ENCODE measurements at regions not wholly inside any gene's neighbourhood (a gene's known extent, or its start where the extent isn't known, plus 50 kb on each side); places are given as distances from the start of the nearest gene placed in this dataset.

GRCh38 chr3:147132168-147132567 is 274.2 kb downstream of the ZIC4 start:
- TF ChIP-seq, protein P1, sequence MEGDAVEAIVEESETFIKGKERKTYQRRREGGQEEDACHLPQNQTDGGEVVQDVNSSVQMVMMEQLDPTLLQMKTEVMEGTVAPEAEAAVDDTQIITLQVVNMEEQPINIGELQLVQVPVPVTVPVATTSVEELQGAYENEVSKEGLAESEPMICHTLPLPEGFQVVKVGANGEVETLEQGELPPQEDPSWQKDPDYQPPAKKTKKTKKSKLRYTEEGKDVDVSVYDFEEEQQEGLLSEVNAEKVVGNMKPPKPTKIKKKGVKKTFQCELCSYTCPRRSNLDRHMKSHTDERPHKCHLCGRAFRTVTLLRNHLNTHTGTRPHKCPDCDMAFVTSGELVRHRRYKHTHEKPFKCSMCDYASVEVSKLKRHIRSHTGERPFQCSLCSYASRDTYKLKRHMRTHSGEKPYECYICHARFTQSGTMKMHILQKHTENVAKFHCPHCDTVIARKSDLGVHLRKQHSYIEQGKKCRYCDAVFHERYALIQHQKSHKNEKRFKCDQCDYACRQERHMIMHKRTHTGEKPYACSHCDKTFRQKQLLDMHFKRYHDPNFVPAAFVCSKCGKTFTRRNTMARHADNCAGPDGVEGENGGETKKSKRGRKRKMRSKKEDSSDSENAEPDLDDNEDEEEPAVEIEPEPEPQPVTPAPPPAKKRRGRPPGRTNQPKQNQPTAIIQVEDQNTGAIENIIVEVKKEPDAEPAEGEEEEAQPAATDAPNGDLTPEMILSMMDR (IDR thresholded peaks at IDR 0.05) = no peak
- H3K9me3 ChIP-seq = no peaks in the 10 kb centered on the region
- H3K36me3 ChIP-seq = no peaks in the 10 kb centered on the region
- H3K4me3 ChIP-seq = no peak overlapping the region
- ATAC-seq (no peak), DNase-seq (no peak)
- intact Hi-C loops (cut with DNase I) = no loop called here
- no peaks in the 10 kb centered on the region for H3K27me3 ChIP-seq (ENCODE audit: low read depth)
- H3K4me1 ChIP-seq = no peaks in the 10 kb centered on the region
- H3K27ac ChIP-seq = no peak overlapping the region

GRCh38 chr3:147130461-147130860 is 275.9 kb downstream of the ZIC4 start:
- no peak overlapping the region for H3K27ac ChIP-seq
- DNase-seq = no peak
- no peaks in the 10 kb centered on the region for H3K9me3 ChIP-seq
- H3K4me3 ChIP-seq = no peak overlapping the region
- H3K4me1 ChIP-seq = no peaks in the 10 kb centered on the region
- intact Hi-C loops (cut with DNase I) = no loop called here
- no peaks in the 10 kb centered on the region for H3K27me3 ChIP-seq (ENCODE audit: low read depth)
- no peaks in the 10 kb centered on the region for H3K36me3 ChIP-seq
- TF ChIP-seq, protein P1 (IDR thresholded peaks at IDR 0.05) = no peak
- ATAC-seq = no peak

DNA sequence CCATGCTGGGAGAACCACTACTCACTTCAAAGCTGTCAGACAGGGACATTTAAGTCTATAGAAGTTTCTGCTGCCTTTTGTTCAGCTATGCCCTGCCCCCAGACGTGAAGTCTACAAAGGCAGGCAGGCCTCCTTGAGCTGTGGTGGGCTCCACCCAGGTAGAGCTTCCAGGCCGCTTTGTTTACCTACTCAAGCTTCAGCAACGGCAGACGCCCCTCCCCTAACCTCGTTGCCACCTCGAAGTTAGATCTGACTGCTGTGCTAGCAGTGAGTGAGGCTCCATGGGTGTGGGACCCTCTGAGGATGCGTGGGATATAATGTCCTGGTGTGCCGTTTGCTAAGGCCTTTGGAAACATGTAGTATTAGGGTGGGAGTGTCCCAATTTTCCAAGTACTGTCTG is 276.7 kb downstream of the ZIC4 start:
- DNase-seq (no peak), ATAC-seq (no peak)
- no peaks in the 10 kb centered on the region for H3K36me3 ChIP-seq
- no peaks in the 10 kb centered on the region for H3K4me1 ChIP-seq
- H3K4me3 ChIP-seq = no peak overlapping the region
- H3K27me3 ChIP-seq (ENCODE audit: low read depth) = no peaks in the 10 kb centered on the region
- no peak overlapping the region for H3K27ac ChIP-seq
- intact Hi-C loops (cut with DNase I) = no loop called here
- TF ChIP-seq, protein P1 (IDR thresholded peaks at IDR 0.05) = no peak
- H3K9me3 ChIP-seq = no peaks in the 10 kb centered on the region

DNA sequence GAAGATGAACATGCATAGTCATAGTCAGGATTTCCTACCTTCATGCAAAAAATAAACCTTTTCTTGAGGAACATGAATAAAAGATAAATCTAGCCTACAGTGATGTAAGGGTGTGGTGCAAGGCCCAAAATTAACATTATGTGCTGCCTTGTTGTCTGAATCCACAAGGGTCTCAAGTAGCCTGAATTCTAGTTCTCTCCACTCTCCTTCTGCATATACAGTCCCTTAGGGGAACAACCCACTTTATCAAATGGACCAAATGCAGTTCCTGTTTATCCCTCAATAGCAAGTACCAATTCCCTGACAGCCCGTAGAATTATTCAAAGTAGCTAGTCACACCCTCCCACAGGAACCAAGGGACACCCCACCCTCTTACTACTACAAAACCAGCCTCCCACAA is 284.0 kb downstream of the ZIC4 start:
- ATAC-seq (peak in 1 of 2 donors; percentile 32), DNase-seq (no peak)
- no peaks in the 10 kb centered on the region for H3K4me1 ChIP-seq
- TF ChIP-seq, protein P1 (IDR thresholded peaks at IDR 0.05) = no peak
- intact Hi-C loops (cut with DNase I) = no loop called here
- no peaks in the 10 kb centered on the region for H3K27me3 ChIP-seq (ENCODE audit: low read depth)
- H3K4me3 ChIP-seq = no peak overlapping the region
- no peaks in the 10 kb centered on the region for H3K36me3 ChIP-seq
- no peaks in the 10 kb centered on the region for H3K9me3 ChIP-seq
- H3K27ac ChIP-seq = no peak overlapping the region

DNA sequence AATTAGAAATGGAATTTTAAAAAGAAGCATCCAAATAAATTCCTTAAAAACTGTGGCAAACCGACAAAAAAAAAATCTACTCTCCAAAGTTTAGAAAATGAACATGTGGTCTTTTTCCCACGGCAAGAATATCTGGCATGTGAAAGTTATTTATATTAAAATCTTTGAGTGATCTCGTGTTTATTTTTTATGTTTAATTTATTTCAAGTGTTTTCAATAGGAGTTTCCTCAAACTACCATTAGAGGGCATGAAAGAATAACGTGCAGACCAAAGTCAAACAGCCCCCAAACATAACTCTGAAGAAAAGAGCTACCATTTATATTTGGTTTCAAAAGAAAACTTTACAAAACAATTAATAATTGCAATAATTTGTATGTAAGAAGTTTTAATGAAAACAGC is 286.4 kb downstream of the ZIC4 start:
- Histone ChIP-seq H3K36me3 (no peaks in the 10 kb centered on the region), H3K9me3 (no peaks in the 10 kb centered on the region), H3K4me1 (no peaks in the 10 kb centered on the region), H3K27ac (no peak overlapping the region), H3K27me3 (ENCODE audit: low read depth) (no peaks in the 10 kb centered on the region), H3K4me3 (no peak overlapping the region)
- DNase-seq = no peak
- TF ChIP-seq, protein P1 (IDR thresholded peaks at IDR 0.05) = peak; percentile 13
- intact Hi-C loops (cut with DNase I) = no loop called here
- ATAC-seq = no peak

GRCh38 chr3:147119346-147119745 is 287.0 kb downstream of the ZIC4 start:
- no peak for ATAC-seq
- no peak overlapping the region for H3K27ac ChIP-seq
- no peaks in the 10 kb centered on the region for H3K9me3 ChIP-seq
- no peak for DNase-seq
- H3K4me1 ChIP-seq = no peaks in the 10 kb centered on the region
- TF ChIP-seq, protein P1 (IDR thresholded peaks at IDR 0.05) = no peak
- H3K4me3 ChIP-seq = no peak overlapping the region
- intact Hi-C loops (cut with DNase I) = no loop called here
- H3K36me3 ChIP-seq = no peaks in the 10 kb centered on the region
- H3K27me3 ChIP-seq (ENCODE audit: low read depth) = no peaks in the 10 kb centered on the region

Measured in lower lobe of right lung (tissue), 2 donors.